GM04504 (cell line): ENCODE measurements at regions not wholly inside any gene's neighbourhood (a gene's known extent, or its start where the extent isn't known, plus 50 kb on each side); places are given as distances from the start of the nearest gene placed in this dataset.
"Not testable (repeated sequence)": the region's sequence is repeated elsewhere in the genome, so short reads cannot be mapped to it uniquely, and the experiment has no call there.

Source experiments
- DNase-seq: peaks from one replicate; pipeline ENCODE4 v3.0.0-alpha.2; 2012; ENCODE audit warnings: low read depth

DNA sequence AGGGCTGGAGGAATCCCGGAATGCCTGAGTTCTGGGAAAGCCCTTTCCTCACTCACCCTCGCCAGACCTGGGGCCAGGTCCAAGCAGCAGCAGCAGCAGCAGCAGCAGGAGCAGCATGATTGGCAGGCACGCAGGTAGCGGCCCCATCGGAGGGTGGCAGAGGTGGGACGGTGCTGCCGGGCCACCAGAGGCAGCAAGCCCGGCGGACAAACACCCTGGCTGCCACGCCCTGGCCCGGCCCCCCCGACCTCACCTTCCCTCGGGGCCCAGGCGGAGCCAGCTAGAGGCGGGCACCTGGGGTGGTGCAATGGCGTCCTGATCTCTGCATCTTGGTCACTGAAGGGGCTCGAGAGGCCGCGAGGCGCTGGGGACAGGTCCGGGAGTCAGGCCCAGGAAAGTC is 122.4 kb downstream of the LAT start:
- no peak for DNase-seq

DNA sequence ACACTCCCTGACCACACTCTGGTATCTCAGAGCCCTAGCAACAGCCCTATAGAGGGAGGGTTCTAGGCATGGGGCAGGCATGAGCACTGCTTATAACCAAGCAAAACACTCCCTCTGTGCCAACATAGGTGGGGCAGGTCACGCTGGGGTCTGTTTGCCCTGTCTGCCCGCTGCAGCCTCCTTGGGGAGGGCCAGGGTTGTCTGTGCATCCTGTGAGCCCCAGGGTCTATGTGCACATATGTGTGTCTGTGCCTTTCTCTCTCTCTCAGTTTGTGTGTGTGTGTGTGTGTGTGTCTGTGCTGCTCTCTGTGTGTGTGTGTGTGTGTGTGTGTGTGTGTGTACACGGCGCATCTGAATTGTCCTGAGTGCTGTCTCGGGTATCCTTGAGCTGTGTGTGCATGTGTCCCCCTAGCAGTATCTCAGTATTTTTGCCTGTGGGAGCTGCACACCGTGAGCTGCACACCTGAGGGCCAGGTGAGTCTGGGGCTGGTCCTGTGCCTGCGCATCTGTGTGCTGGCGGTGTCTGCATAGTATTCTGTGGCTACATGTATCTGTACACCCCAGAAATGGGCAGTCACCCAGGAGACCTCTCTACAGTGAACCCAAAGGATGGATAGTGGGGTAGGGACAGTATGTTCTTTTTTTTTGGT is 121.5 kb downstream of the LAT start:
- not testable (repeated sequence) for DNase-seq

DNA sequence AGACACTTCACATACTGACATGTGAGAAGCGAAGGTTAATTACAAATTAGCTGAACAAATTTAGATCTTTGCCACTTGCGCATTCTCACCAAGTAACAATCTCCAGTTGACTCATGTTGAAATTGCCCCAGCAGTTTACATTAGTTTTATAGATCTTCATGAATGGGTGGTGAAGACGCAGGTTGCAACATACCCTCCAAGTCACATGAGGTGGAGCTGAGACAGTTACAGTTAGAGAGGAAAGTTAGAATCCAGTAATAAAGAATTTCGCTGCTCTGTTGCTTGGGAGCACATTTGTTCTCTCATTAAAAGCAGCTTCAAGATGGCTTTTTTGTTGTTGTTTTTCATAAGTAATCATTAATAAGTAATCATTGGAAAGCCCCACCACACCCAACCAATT is 119.7 kb downstream of the LAT start:
- DNase-seq, result not testable (repeated sequence)

DNA sequence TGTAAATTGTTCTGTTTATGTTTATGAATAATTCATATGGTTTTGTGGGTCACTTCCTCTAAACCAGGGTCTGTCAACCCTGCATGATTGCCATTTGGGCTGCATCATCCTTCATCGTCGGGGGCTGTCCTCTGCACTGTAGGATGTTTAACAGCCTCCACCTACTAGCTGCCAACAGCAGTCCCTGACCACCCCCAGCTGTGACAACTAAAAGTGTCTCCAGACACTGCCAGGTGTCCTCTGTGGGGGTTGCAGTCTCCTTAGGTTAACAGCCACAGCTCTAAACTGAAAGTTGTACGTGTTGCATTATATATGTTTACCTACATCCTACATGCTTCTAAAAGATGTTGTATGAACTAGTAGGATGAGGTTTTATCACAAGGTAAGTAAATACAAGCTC is 113.1 kb downstream of the LAT start:
- not testable (repeated sequence) for DNase-seq

DNA sequence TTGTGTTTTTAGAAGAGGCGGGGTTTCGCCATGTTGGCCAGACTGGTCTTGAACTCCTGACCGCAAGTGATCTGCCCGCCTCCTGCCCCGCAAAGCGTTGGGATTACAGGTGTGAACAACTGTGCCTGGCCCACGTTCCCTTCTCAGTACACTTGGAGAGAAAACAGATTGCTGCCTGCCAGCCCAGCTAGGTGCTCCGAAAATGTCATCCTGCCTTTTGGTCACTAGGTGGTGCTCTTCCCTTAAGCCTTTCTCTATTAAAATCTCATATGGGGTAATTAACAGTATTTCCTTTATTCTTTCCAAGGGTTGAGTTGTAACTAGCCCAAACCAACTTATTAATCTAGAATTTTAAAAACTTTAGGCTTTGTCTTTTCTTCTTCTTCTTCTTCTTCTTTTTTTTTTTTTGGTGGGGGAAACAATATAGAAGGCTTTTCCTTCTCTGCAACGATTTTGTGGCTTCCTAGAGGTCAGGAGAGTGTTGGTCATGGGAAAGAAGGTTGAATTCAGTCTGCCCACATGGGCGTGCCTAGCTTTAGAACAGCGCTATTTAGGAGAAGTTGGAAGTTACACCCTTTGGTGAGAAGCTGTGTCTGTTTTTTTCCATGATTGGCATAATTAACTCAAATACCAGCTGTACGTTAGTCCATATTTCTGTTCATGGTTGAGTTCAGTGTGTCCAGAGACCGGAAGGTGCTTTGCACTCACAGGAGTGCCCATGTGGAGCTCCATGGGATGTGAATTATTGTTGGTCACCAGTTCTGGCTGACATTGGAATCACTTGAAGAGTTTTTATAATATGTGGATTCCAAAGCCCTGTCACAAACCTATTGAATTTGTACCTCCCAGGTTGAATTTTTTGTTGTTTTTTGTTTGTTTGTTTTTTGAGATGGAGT is 110.1 kb downstream of the LAT start:
- not testable (repeated sequence) for DNase-seq

DNA sequence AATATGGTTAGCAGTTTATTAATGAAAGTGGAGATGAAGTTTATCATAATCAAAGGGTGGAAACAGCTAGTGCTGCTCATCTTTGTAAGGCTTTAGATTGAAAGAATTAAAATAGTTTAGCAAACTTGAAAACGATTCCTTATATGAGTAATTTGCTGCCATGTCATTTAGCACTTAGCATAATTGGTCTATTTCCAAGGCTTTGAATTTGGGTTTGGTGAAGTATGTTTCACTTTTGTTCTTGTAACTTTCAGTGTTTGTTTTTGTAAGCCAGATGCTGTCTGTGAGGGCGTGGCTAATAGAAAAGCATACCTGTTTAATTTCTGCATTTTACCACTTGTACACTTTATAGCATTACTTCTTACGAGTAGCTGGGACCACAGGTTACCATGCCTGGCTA is 109.5 kb downstream of the LAT start:
- not testable (repeated sequence) for DNase-seq

DNA sequence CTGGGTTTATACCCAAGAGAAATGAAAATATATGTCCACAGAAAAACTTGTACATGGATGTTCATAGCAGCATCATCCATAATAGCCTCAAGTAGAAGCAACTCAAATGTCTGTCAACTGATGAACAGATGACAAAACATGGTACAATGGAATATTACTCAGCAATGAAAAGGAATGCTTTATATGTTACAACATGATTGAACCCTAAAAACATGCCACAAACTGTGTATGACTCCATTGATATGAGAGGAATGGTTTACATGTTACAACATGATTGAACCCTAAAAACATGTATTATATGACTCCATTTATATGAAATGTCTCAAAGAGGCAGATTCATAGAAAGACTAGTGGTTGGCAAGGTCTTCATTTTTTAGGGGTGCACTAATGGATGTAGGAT is 104.8 kb downstream of the LAT start:
- not testable (repeated sequence) for DNase-seq

DNA sequence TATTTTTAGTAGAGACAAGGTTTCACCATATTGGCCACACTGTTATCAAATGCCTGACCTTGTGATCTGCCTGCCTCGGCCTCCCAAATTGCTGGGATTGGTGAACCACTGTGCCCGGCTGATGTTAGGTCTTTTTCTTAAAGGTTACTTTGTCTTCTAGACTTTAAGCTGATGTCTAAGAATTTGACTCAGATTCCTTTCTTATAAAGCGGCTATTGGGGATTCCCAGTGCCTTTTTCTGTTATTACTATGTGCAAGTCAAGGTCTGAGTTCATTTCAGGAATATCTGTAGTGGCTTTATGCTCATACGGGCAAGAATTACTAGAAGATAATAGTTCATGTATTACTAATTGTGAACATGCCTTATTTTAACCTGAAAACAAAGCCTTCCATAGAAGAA is 102.8 kb downstream of the LAT start:
- DNase-seq, result not testable (repeated sequence)

DNA sequence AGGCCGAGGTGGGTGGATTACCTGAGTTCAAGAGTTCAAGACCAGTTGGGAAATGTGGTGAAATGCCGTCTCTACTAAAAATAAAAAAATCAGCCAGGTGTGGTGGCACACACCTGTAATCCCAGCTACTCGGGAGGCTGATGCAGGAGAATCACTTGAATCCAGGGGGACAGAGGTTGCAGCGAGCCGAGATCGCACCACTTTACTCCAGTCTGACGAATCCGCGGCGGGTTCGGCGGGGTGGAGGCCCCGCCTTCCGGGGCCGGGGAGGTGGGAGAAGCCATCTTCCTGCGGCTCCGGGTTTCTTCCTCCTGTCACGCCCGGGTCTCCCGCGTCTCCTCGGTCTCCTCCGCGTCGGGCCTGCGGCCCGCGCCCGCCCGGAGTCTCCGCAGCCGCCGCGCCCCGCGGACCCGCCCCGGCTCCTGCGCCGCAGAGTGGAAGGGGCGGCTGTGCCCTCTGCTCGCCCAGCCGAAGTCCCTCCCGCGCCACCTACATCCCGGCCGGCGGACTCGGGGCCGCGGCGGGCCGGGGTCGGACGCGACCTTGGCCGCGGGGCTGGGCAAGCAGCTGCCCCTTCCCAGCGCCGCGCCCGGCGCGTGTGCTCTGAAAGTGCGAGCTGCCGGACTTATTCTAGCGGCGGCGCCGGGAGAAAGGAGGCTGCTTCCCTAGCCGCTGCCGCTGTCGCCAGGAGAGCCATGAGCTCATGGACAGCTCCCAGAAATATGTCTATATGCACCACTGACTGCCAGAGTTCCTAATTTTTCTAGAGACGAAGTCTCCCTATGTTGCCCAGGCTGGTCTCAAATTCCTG is 97.2 kb downstream of the LAT start:
- DNase-seq, result not testable (repeated sequence)

DNA sequence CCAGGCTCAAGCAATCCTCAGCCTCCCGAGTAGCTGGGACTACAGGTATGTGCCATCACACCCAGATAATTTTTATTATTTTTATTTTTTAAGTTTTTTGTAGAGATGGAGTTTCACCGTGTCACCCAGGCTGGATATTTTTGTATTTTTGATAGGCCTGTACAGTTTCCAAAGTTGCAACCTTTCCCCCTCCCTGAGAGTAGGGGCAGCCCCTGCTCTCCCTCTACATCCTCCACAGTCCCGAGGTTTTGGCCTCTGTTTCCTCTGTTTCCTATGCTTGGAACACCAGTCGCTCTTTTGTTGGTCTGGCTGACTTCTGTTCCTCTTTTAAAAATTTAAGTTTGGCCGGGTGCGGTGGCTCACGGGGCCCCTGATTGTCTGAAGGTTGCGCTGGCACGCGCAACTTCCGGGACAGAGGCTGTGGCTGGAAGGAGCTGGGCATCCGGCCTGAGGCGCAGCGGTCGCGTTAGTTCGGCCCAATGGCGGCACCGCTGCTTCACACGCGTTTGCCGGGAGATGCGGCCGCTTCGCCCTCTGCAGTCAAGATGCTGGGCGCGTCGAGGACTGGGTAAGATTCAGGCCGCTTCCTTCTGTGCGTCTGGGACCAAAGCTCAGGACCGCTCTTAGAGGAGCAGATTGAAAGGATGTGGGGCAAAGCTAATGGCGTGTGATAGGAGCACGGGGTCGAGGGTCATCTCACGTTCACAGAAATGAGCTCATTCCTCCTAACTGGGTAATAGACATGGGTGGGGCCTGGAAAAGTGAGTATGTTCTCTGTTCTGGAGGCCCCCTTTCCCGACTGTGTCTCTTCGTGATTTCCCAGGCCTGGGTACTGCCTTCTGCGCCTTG is 89.9 kb downstream of the LAT start:
- peak; percentile 10 for DNase-seq

DNA sequence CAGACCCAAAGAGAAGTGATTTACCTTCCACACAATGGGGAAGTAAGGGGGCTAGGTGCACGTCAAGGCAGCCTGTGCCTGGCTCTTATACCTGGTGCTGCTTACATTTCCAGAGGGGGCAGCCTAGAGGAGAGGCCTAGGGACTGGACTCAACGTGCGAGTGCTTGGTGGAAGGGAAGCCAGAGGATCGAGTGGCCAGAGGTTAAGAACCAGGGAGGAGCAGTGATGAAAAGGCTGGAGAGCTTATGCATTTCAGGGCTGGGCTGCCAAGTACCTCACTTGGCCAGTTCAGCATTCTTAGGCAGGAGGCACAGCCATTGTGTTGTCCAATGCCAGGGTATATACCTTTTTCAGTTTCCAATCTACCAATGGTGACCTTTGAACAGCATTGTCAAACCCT is 77.4 kb downstream of the LAT start:
- not testable (repeated sequence) for DNase-seq

DNA sequence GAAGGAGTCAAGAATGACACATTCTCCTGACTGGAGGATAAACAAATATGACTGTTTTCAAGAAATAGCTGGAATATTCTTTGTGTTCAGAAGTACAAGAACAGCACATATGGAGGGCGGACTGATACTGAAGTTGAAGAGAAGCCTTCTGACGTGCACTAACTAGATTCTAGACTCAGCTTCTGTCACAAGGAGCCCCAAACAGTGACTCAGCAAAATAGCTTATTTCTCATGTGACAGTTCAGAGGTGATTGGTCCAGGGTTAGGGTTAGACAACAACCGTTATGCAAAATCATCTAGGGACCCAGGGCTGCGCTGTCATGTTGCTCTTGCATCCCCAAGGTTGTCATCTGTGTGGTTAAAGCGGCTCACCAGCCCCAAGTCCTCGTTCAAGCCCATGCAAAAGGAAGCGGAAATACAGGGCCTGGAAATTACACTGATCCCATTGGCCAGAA is 76.6 kb downstream of the LAT start:
- not testable (repeated sequence) for DNase-seq

DNA sequence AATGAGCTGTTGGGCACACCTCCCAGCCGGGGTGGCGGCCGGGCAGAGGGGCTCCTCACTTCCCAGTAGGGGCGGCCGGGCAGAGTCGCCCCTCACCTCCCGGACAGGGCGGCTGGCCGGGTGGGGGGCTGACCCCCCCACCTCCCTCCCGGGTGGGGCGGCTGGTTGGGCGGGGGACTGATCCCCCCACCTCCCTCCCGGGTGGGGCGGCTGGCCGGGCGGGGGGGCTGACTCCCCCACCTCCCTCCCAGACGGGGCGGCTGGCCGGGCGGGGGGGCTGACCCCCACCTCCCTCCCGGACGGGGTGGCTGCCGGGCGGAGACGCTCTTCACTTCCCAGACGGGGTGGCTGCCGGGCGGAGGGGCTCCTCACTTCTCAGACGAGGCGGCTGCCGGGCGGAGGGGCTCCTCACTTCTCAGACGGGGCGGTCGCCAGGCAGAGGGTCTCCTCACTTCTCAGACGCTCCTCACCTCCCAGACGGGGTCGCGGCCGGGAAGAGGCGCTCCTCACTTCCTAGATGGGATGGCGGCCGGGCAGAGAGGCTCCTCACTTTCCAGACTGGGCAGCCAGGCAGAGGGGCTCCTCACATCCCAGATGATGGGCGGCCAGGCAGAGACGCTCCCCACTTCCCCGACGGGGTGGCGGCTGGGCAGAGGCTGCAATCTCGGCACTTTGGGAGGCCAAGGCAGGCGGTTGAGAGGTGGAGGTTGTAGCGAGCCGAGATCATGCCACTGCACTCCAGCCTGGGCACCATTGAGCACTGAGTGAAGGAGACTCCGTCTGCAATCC is 75.4 kb downstream of the LAT start:
- not testable (repeated sequence) for DNase-seq

DNA sequence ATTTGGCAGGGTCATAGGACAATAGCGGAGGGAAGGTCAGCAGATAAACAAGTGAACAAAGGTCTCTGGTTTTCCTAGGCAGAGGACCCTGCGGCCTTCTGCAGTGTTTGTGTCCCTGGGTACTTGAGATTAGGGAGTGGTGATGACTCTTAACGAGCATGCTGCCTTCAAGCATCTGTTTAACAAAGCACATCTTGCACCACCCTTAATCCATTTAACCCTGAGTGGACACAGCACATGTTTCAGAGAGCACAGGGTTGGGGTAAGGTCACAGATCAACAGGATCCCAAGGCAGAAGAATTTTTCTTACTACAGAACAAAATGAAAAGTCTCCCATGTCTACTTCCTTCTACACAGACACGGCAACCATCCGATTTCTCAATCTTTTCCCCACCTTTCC is 74.7 kb downstream of the LAT start:
- DNase-seq, result not testable (repeated sequence)
